ENCODE measurements at regions not wholly inside any gene's neighbourhood (a gene's known extent, or its start where the extent isn't known, plus 50 kb on each side); places are given as distances from the start of the nearest gene placed in this dataset.
A peak's percentile ranks its signal among the peaks of the same experiment; 100 is the strongest.

- DNase-seq = no peak
Observed at GRCh38 chr1:56355422-56355821, 223.9 kb downstream of the PLPP3 start.

GRCh38 chr1:56345831-56346230, 233.5 kb downstream of the PLPP3 start:
- DNase-seq = no peak

- DNase-seq = no peak
Observed at GRCh38 chr1:56340977-56341376, 238.4 kb downstream of the PLPP3 start.

- DNase-seq = no peak
Observed at GRCh38 chr1:56339786-56340465, 239.4 kb downstream of the PLPP3 start.

GRCh38 chr1:56339093-56339492, 240.3 kb downstream of the PLPP3 start:
- DNase-seq = no peak

GRCh38 chr1:56336982-56337381, 242.4 kb downstream of the PLPP3 start:
- no peak for DNase-seq

DNA sequence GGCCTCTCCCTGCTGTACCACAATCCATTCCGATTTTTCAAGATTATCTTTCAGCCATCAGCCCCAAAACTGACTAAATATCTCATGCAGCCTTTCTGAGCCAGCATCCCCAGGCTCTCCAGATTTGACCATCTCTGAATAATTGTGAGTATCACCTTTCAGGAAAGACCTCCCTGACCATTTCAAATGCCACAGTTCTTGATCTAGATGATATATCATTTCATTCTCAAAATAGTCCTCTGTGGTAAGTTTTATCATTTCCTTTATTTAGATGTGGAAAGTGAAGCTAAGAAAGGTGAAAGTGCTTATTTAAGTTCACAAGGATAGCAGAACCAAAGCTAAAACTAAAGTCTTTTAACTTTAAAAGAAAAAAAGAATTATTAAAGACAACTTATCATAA, 244.0 kb downstream of the PLPP3 start:
- DNase-seq = no peak

DNA sequence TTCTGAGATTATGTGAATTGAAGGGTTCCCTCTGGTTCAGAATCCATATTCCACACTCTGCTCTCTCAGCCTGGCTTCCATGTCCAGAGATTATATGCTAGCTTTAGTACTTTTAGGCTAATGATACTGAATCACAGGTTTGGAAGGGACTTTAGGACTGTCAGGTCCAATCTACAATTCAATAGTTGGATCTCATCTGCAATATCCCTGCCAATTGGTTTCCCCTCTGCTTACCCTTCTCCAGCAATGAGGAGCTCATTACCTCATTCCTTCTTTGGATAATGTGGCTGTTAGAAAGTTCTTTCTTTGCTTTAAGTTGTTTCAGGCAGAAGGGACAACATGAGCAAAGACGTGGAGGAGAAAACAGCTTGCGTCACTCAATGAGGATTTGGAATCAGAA, 245.3 kb downstream of the PLPP3 start:
- no peak for DNase-seq

DNA sequence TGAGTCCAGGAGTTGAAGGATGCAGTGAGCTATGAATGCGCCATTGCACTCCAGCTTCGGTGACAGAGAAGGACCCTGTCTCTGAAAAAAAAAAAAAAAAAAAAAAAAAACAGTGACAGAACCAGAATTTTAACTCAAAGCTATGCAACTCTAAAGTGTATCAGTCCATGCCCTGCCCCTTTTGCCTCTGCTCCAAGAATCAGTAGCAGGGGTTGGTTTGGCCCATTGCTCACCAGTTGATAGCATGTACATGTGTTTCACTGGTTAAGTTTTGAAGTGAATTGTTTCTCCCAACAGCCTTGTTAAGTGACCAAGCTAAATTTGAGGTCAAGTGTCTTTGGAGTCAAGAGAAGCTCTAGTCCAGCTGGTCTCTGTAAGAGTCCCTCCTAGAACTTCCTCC, 245.9 kb downstream of the PLPP3 start:
- no peak for DNase-seq

DNA sequence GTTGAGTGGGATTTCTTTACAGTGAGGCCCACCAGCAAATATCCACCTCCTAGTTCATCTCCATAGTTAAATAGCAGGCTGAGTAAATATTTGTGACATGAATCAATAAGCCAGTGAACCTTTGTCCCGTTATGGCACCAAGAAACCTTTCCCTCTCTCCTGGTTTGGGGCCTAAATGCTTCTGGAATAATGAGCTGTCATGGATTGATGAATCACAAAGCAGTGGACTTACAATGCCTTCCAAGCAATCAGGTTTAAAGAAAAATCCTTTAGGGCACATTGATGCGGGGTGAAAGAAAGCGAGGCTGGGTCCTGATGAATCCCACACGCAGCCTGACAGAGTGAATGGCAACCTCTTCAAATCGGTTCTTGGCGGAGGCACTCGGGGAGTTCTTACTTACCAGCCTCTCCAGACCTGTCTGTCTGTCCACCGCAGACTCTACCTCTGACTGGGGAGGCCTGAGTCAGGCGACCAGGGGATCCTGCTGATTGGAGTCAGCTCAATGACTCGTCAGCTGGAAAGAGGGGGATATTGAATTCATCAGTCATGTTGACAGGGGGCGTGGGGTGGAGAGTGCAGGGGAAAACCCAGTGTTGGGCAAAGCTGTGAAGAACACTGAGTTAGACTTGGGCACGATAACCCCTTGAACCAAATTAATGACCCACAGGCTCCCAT, 247.3 kb downstream of the PLPP3 start:
- peak; percentile 16 for DNase-seq

DNA sequence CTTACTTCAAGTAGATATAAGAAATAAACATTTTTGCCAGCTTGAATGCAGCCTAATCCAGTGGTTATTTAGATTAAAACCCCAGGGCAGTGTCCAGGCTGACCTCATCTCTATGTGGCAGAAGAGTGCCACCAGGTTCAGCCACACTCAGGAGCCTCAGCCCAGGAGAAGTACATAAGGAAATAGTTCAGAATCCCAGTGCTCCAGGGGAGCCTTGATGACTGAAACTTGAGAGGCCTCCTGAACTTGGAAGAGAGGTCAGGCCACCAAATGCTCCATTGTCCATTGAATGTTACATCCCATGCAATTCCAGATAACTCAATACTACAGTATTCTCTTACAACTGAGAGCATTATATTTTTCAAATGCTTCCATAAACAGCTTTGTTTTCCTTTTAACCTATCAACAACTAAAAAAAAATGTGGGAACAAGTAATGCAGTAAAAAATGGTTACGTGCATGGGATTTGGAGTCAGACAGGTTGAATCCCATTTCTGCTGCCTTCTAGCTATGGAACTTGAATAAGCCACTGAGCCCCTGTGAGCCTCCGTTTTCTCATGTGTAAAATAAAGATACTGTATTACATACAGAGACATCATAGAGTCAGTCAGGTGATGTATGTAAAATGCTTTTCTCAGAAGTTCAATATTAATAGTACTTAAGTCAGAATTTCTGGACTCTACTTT, 248.0 kb downstream of the PLPP3 start:
- peak; percentile 0 for DNase-seq

DNA sequence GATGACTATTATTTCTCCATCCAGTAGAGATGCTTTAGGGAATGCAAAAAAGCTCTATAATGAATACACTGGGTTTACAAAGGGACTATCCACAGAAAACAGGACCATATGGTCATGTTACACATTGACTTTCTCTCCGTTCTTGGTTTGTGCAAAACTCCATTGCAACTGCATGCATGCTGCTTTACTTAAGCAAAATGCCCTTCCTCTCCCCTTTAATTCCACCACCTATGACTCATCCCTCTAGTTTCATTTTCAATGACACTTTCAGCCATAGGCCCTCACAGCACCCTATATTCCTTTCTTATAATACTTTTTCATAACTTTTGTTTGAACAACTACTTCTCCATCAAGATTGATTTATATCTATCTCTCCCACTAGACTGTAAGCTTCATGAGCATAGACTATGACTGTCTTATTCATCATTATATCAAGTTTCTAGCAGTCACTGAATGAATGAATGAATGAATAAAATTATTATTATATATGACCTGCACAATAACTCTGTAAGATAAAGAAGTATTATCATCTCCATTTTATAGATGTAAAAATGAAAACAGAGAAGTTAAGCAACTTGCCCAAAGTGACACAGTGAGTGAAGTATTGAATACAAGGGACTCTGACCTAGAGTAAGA, 248.9 kb downstream of the PLPP3 start:
- peak; percentile 25 for DNase-seq

- DNase-seq = no peak
Observed at GRCh38 chr1:56329970-56330369, 249.4 kb downstream of the PLPP3 start.

DNA sequence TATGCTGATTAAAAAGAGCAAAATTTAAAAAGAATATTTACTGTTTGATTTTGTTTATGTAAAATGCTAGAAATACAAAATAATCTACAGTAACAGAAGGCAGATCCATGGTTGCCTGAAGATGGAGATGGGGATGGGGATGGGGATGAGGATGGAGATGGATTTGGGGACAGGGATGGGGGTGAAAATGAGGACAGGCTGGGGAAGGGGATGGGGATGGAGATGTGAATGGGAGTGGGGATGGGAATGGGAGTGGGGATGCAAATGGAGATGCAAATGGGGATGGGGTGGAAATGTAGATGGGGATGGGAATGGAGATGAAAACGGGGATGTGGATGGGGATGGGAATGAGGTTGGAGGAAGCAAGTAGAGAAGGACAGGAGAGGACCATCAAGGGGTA, 252.2 kb downstream of the PLPP3 start:
- DNase-seq = no peak

DNA sequence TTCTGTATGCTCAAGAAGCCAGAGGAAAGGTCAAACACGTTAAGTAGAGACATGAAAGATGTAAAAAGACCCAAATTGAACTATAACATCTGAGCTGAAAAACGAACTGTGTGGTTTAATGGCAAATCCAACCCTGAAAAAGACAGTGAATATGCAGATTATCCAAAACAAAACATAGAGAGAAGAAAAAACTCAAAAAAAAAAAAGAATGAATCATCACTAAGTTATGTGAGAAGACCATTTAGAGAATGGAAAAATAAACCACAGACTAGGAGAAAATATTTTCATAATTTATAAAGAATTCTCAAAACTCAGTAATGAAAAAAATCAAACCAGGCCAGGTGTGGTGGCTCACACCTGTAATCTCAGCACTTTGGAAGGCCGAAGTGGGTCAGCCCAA, 253.3 kb downstream of the PLPP3 start:
- no peak for DNase-seq

- DNase-seq = no peak
Observed at GRCh38 chr1:56324504-56324903, 254.9 kb downstream of the PLPP3 start.

DNA sequence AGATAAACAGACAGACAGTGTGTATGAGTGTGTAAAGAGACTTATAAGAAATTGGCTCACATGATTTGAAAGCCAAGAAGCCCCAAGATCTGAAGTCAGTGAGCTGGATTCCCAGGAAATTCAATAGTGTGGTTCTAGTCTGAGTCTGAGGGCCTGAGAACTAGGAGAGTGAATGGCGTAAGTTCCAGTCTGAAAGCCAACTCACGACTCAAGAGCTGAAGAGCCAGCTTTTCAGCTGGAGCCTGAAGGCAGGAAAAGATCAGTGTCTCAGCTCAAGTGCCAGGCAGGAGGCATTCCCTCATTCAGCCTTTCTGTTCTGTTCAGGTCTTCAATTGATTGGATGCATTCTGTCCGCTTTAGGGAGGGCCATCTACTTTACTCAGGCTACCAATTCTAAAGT, 257.2 kb downstream of the PLPP3 start:
- no peak for DNase-seq

DNA sequence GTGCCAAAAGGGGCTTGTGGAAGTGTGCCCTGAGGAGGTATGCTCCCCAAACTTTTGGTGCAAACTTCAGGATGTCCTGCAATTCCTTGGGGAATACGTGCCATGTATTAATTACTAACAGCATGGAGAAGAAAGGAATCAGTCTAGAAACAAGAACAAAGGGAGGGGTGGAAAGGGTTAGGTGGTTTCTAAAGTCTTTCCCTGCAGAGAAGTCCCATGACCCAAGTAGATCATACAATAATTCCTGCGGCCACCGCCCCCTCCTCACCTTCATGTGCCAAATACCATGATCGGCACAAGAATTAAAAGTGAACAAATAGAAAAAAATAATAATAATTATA, 258.2 kb downstream of the PLPP3 start:
- no peak for DNase-seq

- no peak for DNase-seq
Observed at GRCh38 chr1:56320464-56321149, 258.8 kb downstream of the PLPP3 start.

DNA sequence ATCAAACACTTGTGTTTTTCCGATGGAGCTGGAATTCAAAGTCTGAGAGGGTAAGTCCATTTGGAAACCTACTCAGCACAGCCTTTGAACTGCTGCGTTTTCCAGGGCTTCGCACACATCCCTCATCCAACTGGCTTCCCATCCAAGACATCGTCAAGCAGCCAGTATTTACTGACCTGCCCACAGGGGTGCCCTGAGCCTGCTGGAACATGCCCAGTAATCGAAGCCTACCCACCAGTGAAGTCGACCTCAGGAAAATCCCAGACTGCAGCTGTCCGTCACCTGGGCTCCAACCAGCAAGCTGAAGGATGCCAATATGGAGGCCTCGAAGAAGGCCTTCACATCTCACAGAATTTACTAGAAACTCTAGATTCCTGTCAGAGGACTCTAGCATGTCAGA, 261.6 kb downstream of the PLPP3 start:
- DNase-seq = peak; percentile 29

DNA sequence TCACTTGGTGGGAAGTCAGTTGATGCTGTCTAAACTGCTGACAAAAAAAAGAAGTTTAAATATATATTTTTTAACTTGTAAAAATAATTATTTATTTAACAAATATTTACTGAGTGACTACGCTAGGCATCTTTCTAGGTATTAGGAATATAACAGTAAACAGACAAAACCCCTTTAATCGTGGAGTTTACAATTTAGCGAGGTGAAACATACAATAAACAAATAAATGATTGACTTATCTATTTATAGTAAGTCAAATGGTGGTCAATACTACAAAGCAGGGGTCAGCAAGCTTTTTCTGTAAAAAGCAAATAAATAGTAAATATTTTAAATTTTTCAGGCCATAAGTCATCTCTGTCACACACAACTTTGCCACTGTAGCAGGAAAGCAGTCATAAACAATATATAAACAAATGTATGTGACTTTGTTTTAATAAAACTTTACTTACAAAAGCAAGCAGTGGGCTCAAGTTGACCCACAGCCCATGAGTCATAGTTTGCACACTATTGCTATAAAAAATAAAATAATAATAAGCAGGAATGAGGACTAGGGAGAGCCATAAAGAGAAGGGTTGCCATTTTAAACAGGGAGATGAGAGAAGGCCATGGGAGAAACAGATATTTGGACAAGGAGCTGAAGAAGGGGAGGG, 263.9 kb downstream of the PLPP3 start:
- DNase-seq = no peak

- no peak for DNase-seq
Observed at GRCh38 chr1:56313560-56313959, 265.8 kb downstream of the PLPP3 start.

- no peak for DNase-seq
Observed at GRCh38 chr1:56311766-56312165, 267.6 kb downstream of the PLPP3 start.

All from NCI-H69 (cell line).